HG02642 (cell line): ENCODE measurements at regions not wholly inside any gene's neighbourhood (a gene's known extent, or its start where the extent isn't known, plus 50 kb on each side); places are given as distances from the start of the nearest gene placed in this dataset.
A peak's percentile ranks its signal among the peaks of the same experiment; 100 is the strongest.

Experiments used
- ATAC-seq: cut with Tn5 transposase; IDR thresholded peaks from one replicate; pipeline ENCODE4 v1.9.1; 2021; ENCODE audit warnings: mild to moderate bottlenecking; ENCODE audit not compliant: unreplicated experiment, poor library complexity

DNA sequence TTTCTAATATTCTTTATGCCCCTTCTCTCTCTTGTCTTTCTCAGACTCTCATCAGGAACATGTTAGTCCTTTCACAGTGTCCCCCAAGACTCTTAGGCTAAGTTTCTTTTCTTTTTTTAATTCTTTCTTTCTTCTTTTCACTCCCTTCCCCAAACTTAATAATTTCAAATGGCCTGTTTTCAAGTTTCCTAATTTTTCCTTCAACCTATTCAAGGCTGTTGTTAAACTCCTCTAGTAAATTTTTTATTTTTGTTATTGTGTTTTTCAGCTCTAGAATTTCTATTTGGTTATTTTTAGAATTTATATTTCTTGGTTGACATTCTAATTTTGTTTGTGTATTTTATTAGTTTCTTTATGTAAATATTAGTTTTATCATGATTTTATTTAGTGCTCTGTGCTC lies 236.6 kb upstream of the GYPC start:
- ATAC-seq = no peak

- ATAC-seq = no peak
Observed at GRCh38 chr2:126425943-126426342, 230.0 kb upstream of the GYPC start.

GRCh38 chr2:126429103-126429502 lies 226.9 kb upstream of the GYPC start:
- ATAC-seq = no peak

- no peak for ATAC-seq
Observed at GRCh38 chr2:126431136-126431535, 224.8 kb upstream of the GYPC start.

- no peak for ATAC-seq
Observed at GRCh38 chr2:126436411-126436810, 219.5 kb upstream of the GYPC start.

DNA sequence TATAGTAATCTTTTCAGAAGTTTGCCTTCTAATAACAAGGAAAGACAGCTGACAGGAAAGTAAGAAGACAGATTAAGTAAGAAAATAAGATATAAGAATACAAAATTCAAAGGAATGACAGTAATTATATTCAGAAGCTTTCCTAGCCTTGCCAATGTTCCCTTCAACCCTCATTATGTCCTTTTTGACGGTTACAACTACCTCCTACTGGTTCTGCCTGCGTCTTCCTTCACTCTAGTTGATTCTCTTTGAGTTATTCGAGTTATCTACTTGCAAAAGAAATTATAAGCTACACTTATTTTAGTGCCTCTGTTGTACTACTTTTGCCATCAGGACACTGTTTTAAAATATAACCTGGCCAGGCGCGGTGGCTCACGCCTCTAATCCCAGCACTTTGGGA lies 218.9 kb upstream of the GYPC start:
- ATAC-seq = no peak

GRCh38 chr2:126444512-126444911 lies 211.4 kb upstream of the GYPC start:
- no peak for ATAC-seq

- ATAC-seq = no peak
Observed at GRCh38 chr2:126446106-126446695, 209.8 kb upstream of the GYPC start.

- no peak for ATAC-seq
Observed at GRCh38 chr2:126448611-126449010, 207.3 kb upstream of the GYPC start.

GRCh38 chr2:126449677-126450076 lies 206.3 kb upstream of the GYPC start:
- peak; percentile 94 for ATAC-seq

GRCh38 chr2:126463892-126464674 lies 191.9 kb upstream of the GYPC start:
- no peak for ATAC-seq

DNA sequence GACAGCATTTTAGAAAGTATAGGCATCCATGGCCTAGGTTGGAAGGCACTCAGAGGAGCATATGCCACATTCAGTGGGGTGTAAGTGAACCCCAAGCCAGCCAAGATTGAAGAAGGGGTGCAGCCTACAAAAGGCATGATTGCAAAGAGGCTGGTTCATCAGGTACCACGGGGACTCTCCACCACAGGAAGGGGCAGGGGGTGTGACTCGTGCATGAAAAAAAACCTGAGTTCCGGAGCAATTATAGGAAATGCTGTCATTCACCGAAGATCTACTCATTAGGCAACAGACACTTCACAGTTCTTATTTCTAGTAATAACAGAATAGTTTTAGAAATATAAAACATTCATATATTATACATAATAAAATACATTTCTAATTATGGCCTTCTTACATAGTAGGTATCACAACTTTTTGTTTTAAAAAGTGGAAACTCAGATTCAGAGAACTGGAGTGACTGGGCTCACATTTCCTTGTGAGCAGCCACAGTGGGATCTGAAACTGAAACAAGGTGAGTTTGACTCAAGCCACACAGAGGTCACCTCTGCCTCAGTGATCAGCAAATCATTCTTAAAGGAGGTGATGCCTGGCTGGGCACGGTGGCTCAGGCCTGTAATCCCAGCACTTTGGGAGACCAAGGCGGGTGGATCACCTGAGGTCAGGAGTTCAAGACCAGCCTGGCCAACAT lies 188.4 kb upstream of the GYPC start:
- peak; percentile 93 for ATAC-seq

DNA sequence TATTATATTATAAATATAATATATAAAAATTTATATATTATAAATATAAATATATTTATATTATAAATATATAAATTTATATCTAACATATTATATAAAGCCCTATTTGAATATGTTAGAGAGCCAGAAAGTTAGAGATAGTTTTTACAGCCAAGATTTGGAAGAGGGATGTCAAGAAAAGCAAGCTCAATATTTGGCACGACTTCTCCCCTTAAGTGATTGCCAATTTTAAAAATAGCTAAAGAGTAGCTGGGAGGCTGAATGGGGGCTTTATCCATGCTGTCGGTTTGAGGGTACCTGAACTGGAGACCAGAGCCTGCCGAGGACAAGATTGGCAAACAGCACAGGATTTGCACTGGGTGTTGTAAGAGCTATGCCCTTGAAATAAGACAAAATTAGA lies 180.9 kb upstream of the GYPC start:
- ATAC-seq = no peak

DNA sequence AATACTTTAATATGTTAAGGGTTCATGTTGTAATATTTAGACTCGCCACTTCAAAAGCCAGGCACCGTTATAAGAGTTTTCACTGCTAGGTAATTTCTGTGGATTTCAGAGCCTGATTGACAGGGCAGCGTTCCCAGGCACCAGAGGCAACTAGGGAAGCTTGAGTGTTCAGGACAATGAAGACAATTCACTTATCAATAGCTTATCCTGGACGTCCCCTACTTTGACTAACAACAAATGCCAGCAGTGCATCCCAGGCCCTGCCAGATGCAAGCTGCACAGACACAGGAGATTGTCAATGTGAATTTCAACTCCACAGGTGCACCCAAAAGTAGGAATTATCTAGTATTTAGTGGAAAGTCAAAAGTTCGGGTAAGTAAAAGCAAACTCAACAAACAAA lies 179.3 kb upstream of the GYPC start:
- no peak for ATAC-seq

DNA sequence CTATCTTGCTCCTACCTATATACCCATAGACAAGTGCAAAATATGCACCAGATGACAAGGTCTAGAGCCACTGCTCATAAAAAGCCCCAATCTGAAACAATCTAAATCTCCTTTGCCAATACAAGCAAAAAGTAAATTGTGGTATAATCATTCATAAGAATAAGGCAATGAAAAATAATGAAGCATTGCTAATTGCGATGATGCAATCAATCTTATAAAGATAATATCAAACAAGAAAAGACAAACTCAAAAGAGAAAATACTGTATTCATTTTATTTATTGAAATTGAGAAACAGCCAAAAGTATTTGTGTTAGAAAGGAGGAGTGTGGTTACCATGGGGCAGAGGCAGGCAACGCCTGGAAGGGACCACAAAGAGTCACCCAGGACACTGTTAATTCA lies 175.9 kb upstream of the GYPC start:
- no peak for ATAC-seq

DNA sequence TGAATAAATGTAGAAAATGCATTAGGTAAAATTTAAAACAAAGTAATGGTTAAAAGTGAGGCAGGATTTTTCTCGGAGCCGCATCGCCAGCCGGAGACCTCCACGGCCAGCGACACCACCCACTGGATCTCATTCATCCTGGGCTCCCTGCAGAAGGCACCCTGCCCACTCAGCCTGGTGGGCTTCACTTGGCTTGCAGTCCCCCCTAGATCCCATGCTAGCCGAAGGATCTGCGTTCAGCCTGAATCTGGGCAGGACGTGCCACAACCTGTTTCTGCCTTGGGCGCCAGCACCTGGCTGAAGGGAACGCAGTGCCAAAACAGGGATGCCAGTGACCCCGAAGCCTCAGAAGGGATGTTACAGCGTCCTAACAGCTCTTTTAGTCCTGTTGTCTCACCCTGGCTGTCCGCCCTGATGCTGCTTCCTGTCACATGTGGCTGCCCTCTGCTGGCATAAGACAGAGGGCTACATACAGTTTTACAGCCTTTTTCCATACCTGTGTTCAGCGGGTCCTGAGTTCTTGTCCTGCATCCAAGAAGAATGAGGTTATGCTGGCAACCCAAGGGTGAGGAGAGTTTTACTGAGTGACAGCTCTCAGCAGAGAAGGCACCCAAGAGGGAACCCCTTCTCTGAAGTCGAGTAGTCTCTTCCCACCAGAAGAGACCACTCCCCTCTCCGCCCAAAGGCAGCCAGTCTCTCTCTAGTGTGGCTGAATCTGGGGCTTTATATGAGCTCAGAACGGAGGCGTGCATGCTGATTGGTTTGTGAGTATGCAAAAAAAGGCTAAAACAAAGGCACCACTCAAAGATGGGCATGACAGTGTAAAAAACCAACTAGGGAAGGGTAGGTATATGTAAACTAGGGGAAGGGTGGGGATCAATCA lies 173.1 kb upstream of the GYPC start:
- ATAC-seq = no peak

GRCh38 chr2:126494593-126494992 lies 161.4 kb upstream of the GYPC start:
- ATAC-seq = no peak

- no peak for ATAC-seq
Observed at GRCh38 chr2:126495189-126495588, 160.8 kb upstream of the GYPC start.

- peak; percentile 97 for ATAC-seq
Observed at GRCh38 chr2:126496493-126496892, 159.5 kb upstream of the GYPC start.

- no peak for ATAC-seq
Observed at GRCh38 chr2:126503476-126503875, 152.5 kb upstream of the GYPC start.

DNA sequence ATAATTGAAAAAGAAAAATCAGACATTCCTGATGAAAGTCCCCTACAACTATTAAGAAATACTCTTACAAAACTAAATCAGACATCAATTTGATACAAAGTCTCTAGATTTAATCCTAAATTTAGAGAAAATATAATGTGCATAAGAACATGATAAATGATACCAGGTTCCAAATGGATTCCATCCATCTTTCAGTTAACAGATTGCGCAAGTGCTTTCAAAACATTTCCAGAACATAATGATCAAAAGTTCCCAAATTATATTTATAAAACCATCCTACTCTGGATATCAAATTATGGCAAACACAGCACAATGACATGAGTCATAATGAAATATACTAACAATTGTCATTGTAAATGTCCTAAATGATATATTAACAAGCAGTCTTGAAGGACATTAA lies 151.0 kb upstream of the GYPC start:
- ATAC-seq = no peak
